Activated B cell treated with CpG ODN at 0.5 μM for 24 hours (primary cell): ENCODE measurements at regions not wholly inside any gene's neighbourhood (a gene's known extent, or its start where the extent isn't known, plus 50 kb on each side); places are given as distances from the start of the nearest gene placed in this dataset.

Experiments
- ATAC-seq: fragments of 200-7000 bp; cut with Tn5 transposase; one replicate; pipeline ENCODE4 v1.10.0; 2021; ENCODE audit warnings: low read depth, mild to moderate bottlenecking, moderate library complexity
- CTCF ChIA-PET: fragments of 350-600 bp; sonication (Branson Sonifier 250); formaldehyde crosslinking; loops from one replicate; lab custom pipeline; 2021; ENCODE audit warnings: antibody characterized with exemption; lab: Charles Lee
- POLR2A ChIA-PET: fragments of 350-600 bp; sonication (Branson Sonifier 250); formaldehyde crosslinking; loops from one replicate; lab custom pipeline; 2021; ENCODE audit warnings: antibody characterized with exemption; lab: Charles Lee
- DNase-seq: peaks from one replicate; pipeline ENCODE4 v3.0.0; 2022
- H3K27ac Mint-ChIP-seq: one replicate; pipeline ENCODE4 v1.8.0; 2020; ENCODE audit warnings: mixed read lengths
- H3K27me3 Mint-ChIP-seq: one replicate; pipeline ENCODE4 v1.8.0; 2021; ENCODE audit warnings: mixed read lengths
- H3K36me3 Mint-ChIP-seq: one replicate; pipeline ENCODE4 v1.8.0; 2021; ENCODE audit warnings: low read depth, mixed read lengths
- H3K4me1 Mint-ChIP-seq: one replicate; pipeline ENCODE4 v1.8.0; 2021; ENCODE audit warnings: mixed read lengths
- H3K4me3 Mint-ChIP-seq: one replicate; pipeline ENCODE4 v1.8.0; 2020; ENCODE audit warnings: mild to moderate bottlenecking, mixed read lengths
- H3K9me3 Mint-ChIP-seq: one replicate; pipeline ENCODE4 v1.8.0; 2020; ENCODE audit warnings: mixed read lengths
- intact Hi-C: fragments of 100-400 bp; cut with micrococcal nuclease; formaldehyde crosslinking; loops from one replicate; pipeline ENCODE4 v1.15.1; 2024
- TF ChIP-seq, protein P1 (sequence below): fragments of 200-600 bp; IDR thresholded peaks from one replicate; pipeline ENCODE4 v1.8.0; 2022; ENCODE audit warnings: antibody characterized with exemption, mild to moderate bottlenecking

DNA sequence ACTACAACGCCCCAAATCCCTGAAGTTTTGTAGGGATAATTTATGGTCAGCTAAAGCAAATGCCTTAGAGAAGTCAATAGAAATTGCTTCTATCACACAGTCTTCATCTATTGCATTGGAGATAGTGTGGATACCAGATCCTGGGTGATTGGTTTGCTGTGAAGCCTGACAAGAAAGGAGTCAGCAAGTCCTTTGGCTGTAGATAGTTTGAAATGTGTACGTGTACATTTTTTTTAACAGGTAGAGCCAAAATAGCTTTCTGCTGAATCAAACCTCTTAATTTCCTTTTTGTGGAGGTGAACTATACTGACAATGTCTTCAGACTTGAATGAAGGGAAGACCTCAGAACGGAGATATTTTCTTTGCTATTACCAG lies 312.3 kb downstream of the ZBBX start:
- no peaks in the 10 kb centered on the region for H3K27me3 Mint-ChIP-seq
- no peaks in the 10 kb centered on the region for H3K4me1 Mint-ChIP-seq
- peaks cover 2% of the 10 kb centered on the region for H3K9me3 Mint-ChIP-seq
- intact Hi-C loops, result no loop called here
- POLR2A ChIA-PET, result no interaction called here
- ATAC-seq, result no peak
- CTCF ChIA-PET, result no interaction called here
- no peaks in the 10 kb centered on the region for H3K36me3 Mint-ChIP-seq
- no peak overlapping the region for H3K4me3 Mint-ChIP-seq
- no peak for DNase-seq
- TF ChIP-seq, protein P1, sequence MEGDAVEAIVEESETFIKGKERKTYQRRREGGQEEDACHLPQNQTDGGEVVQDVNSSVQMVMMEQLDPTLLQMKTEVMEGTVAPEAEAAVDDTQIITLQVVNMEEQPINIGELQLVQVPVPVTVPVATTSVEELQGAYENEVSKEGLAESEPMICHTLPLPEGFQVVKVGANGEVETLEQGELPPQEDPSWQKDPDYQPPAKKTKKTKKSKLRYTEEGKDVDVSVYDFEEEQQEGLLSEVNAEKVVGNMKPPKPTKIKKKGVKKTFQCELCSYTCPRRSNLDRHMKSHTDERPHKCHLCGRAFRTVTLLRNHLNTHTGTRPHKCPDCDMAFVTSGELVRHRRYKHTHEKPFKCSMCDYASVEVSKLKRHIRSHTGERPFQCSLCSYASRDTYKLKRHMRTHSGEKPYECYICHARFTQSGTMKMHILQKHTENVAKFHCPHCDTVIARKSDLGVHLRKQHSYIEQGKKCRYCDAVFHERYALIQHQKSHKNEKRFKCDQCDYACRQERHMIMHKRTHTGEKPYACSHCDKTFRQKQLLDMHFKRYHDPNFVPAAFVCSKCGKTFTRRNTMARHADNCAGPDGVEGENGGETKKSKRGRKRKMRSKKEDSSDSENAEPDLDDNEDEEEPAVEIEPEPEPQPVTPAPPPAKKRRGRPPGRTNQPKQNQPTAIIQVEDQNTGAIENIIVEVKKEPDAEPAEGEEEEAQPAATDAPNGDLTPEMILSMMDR, result no peak
- H3K27ac Mint-ChIP-seq, result no peak overlapping the region

GRCh38 chr3:167066977-167067786 lies 312.9 kb downstream of the ZBBX start:
- H3K4me1 Mint-ChIP-seq, result no peaks in the 10 kb centered on the region
- CTCF ChIA-PET, result no interaction called here
- no peaks in the 10 kb centered on the region for H3K36me3 Mint-ChIP-seq
- TF ChIP-seq, protein P1, result no peak
- no peaks in the 10 kb centered on the region for H3K27me3 Mint-ChIP-seq
- DNase-seq, result no peak
- peaks cover 2% of the 10 kb centered on the region for H3K9me3 Mint-ChIP-seq
- no peak overlapping the region for H3K27ac Mint-ChIP-seq
- intact Hi-C loops, result no loop called here
- ATAC-seq, result no peak
- POLR2A ChIA-PET, result no interaction called here
- no peak overlapping the region for H3K4me3 Mint-ChIP-seq

GRCh38 chr3:167057581-167057980 lies 322.5 kb downstream of the ZBBX start:
- ATAC-seq (no peak), DNase-seq (no peak)
- POLR2A ChIA-PET, result no interaction called here
- H3K4me3 Mint-ChIP-seq, result no peak overlapping the region
- TF ChIP-seq, protein P1, result no peak
- H3K27me3 Mint-ChIP-seq, result no peaks in the 10 kb centered on the region
- peaks cover 10% of the 10 kb centered on the region for H3K9me3 Mint-ChIP-seq
- CTCF ChIA-PET, result no interaction called here
- H3K36me3 Mint-ChIP-seq, result no peaks in the 10 kb centered on the region
- intact Hi-C loops, result no loop called here
- H3K4me1 Mint-ChIP-seq, result no peaks in the 10 kb centered on the region
- no peak overlapping the region for H3K27ac Mint-ChIP-seq

DNA sequence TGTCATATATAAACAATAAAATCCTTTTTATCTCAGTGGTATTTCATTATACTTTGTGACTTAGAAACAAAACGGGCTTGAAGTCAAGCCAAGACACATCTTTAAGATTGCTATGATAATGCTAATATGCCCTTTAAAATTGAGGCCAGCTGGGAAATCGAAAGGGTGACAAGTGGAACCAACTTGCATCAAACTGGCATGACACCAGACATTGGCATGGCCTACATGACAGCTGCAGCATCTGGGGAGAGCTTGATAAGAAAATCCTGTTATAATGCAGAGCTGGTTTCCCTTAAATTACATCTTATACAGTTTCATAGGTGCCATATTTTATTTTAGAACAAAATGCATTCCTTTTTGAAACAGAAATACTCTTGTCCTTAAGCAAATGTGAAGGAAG lies 325.2 kb downstream of the ZBBX start:
- ATAC-seq, result no peak
- TF ChIP-seq, protein P1, result no peak
- H3K4me3 Mint-ChIP-seq, result no peak overlapping the region
- no peaks in the 10 kb centered on the region for H3K36me3 Mint-ChIP-seq
- POLR2A ChIA-PET, result no interaction called here
- H3K27ac Mint-ChIP-seq, result no peak overlapping the region
- intact Hi-C loops, result no loop called here
- DNase-seq, result no peak
- CTCF ChIA-PET, result no interaction called here
- no peaks in the 10 kb centered on the region for H3K27me3 Mint-ChIP-seq
- no peaks in the 10 kb centered on the region for H3K4me1 Mint-ChIP-seq
- H3K9me3 Mint-ChIP-seq, result peaks cover 8% of the 10 kb centered on the region

DNA sequence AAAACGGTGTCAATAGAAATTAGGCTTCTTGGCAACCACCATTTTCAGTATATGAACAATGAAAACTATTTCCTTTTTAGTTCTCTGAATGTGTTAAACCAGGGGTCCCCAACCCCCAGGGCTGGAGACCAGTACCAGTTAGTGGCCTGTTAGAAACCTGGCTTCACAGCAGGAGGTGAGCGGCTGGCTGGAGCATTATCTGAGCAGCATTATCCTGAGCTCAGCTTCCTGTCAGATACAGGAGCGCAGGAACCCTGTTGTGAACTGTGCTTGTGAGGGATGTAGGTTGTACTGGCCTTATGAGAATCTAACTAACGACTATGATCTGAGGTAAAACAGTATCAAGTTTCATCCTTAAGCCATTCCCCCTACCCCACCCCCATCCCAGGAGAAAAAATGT lies 328.7 kb downstream of the ZBBX start:
- H3K27me3 Mint-ChIP-seq, result no peaks in the 10 kb centered on the region

More for the DNA sequence above, 328.7 kb downstream of the ZBBX start:
- DNase-seq (no peak), ATAC-seq (no peak)
- H3K4me1 Mint-ChIP-seq, result no peaks in the 10 kb centered on the region
- ChIA-PET POLR2A (no interaction called here), CTCF (no interaction called here)
- no peak overlapping the region for H3K4me3 Mint-ChIP-seq
- H3K27ac Mint-ChIP-seq, result no peak overlapping the region
- TF ChIP-seq, protein P1, result no peak
- H3K36me3 Mint-ChIP-seq, result no peaks in the 10 kb centered on the region
- intact Hi-C loops, result no loop called here
- H3K9me3 Mint-ChIP-seq, result no peaks in the 10 kb centered on the region
